Mesendoderm (in vitro differentiated cells): ENCODE measurements at regions not wholly inside any gene's neighbourhood (a gene's known extent, or its start where the extent isn't known, plus 50 kb on each side); places are given as distances from the start of the nearest gene placed in this dataset.

Source experiments
- DNase-seq: peaks from one replicate; pipeline ENCODE4 v3.0.0; 2013
- H2AK5ac ChIP-seq: 2 replicates; pipeline ENCODE4 v1.6.1; 2013; ENCODE audit warnings: low read length, inconsistent platforms
- H2BK120ac ChIP-seq: 2 replicates; pipeline ENCODE4 v1.6.1; 2013; ENCODE audit warnings: low read depth, mild to moderate bottlenecking, low read length, moderate library complexity, mixed read lengths
- H2BK15ac ChIP-seq: replicated peaks from 2 replicates; pipeline ENCODE4 v1.6.1; 2013; ENCODE audit warnings: low read depth, mild to moderate bottlenecking, moderate library complexity
- H2BK5ac ChIP-seq: 2 replicates; pipeline ENCODE4 v1.6.1; 2013; ENCODE audit warnings: low read length, inconsistent platforms
- H3K18ac ChIP-seq: 2 replicates; pipeline ENCODE4 v1.6.1; 2013; ENCODE audit warnings: mild to moderate bottlenecking, low read length, mixed read lengths
- H3K23ac ChIP-seq: one replicate; pipeline ENCODE4 v1.6.1; 2013; ENCODE audit warnings: low read length
- H3K27ac ChIP-seq: 2 replicates; pipeline ENCODE4 v1.5.1; 2013; ENCODE audit warnings: low read depth, mild to moderate bottlenecking, inconsistent platforms, low read length, moderate library complexity
- H3K27me3 ChIP-seq: 2 replicates; pipeline ENCODE4 v1.6.1; 2013; ENCODE audit warnings: low read length, control low read depth, mild to moderate bottlenecking, inconsistent platforms; ENCODE audit not compliant: insufficient read depth, poor library complexity
- H3K36me3 ChIP-seq: 2 replicates; pipeline ENCODE4 v1.6.1; 2013; ENCODE audit warnings: low read length, inconsistent platforms; ENCODE audit not compliant: control insufficient read depth, insufficient read depth
- H3K4ac ChIP-seq: one replicate; pipeline ENCODE4 v1.6.1; 2013; ENCODE audit warnings: low read depth, mild to moderate bottlenecking, low read length, moderate library complexity
- H3K4me1 ChIP-seq: 2 replicates; pipeline ENCODE4 v1.6.1; 2013; ENCODE audit warnings: low read depth, low read length, inconsistent platforms; ENCODE audit not compliant: control insufficient read depth
- H3K4me2 ChIP-seq: 2 replicates; pipeline ENCODE4 v1.6.1; 2013; ENCODE audit warnings: low read length
- H3K4me3 ChIP-seq: 2 replicates; pipeline ENCODE4 v1.5.1; 2013; ENCODE audit warnings: mild to moderate bottlenecking, low read length
- H3K56ac ChIP-seq: one replicate; pipeline ENCODE4 v1.6.1; 2013; ENCODE audit warnings: low read length
- H3K79me1 ChIP-seq: 2 replicates; pipeline ENCODE4 v1.6.1; 2013; ENCODE audit warnings: low read length, inconsistent platforms
- H3K79me2 ChIP-seq: 2 replicates; pipeline ENCODE4 v1.6.1; 2013; ENCODE audit warnings: mild to moderate bottlenecking, low read length; ENCODE audit not compliant: control insufficient read depth, insufficient read depth
- H3K9ac ChIP-seq: 2 replicates; pipeline ENCODE4 v1.6.1; 2013; ENCODE audit warnings: low read length, inconsistent platforms
- H4K5ac ChIP-seq: one replicate; pipeline ENCODE4 v1.6.1; 2013; ENCODE audit warnings: low read length
- H4K8ac ChIP-seq: one replicate; pipeline ENCODE4 v1.6.1; 2013; ENCODE audit warnings: low read depth, mild to moderate bottlenecking, control low read depth, low read length, moderate library complexity
- WGBS: extraction: QIAGEN DNeasy Blood & Tissue Kit; methylation state at CpG from one replicate; pipeline ENCODE4 v1.1.7; 2013; ENCODE audit warnings: low lambda C conversion rate, missing lambda C conversion rate; ENCODE audit not compliant: insufficient coverage; ENCODE audit errors: extremely low coverage; 5-methylcytosine and 5-hydroxymethylcytosine counted together

DNA sequence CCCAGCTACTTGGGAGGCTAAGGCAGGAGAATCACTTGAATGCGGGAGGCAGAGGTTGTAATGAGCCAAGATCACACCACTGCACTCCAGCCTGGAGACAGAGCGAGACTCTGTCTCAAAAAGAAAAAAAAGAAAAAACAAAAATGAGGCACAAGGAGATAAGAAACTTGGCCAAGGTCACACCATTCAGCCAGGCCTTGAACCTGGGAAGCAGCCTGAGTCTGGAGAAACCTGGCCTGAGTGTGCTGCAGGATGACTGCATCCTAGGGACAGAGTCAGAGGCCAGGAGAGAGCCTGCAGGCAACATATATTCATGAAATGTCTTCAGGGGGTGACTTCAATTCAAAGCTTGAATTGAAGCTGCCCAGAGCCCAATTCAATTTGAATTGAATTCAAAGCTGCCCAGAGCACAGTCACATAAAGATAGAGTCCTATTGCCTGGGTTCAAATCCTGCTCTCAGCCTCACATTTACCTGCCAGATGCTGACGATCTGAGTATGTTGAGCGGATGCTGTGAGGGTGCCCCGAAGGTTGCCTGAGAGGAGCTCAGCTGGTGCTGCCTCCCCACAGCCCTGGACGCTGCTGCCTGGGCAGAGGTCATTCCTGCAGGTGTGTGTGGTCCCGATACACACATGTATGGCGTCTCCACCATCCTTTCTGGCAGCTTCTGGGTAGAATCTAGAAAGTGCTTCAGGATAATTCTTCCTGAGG lies 307.7 kb downstream of the AJAP1 start:
- Histone ChIP-seq H2BK5ac (no peak overlapping the region), H3K27me3 (no peaks in the 10 kb centered on the region), H3K4ac (no peak overlapping the region), H3K79me1 (no peaks in the 10 kb centered on the region), H3K23ac (no peak overlapping the region), H3K4me1 (no peaks in the 10 kb centered on the region), H2BK15ac (no peak overlapping the region), H2BK120ac (no peak overlapping the region), H3K9ac (no peak overlapping the region), H3K4me2 (no peak overlapping the region), H2AK5ac (no peak overlapping the region), H4K5ac (no peak overlapping the region), H3K56ac (no peak overlapping the region), H3K27ac (no peak overlapping the region), H3K36me3 (no peaks in the 10 kb centered on the region), H3K79me2 (no peaks in the 10 kb centered on the region), H4K8ac (no peak overlapping the region), H3K4me3 (no peak overlapping the region), H3K18ac (no peak overlapping the region)
- WGBS: no CpG with 5 or more reads among the region's 8 CpGs
- DNase-seq: no peak

DNA sequence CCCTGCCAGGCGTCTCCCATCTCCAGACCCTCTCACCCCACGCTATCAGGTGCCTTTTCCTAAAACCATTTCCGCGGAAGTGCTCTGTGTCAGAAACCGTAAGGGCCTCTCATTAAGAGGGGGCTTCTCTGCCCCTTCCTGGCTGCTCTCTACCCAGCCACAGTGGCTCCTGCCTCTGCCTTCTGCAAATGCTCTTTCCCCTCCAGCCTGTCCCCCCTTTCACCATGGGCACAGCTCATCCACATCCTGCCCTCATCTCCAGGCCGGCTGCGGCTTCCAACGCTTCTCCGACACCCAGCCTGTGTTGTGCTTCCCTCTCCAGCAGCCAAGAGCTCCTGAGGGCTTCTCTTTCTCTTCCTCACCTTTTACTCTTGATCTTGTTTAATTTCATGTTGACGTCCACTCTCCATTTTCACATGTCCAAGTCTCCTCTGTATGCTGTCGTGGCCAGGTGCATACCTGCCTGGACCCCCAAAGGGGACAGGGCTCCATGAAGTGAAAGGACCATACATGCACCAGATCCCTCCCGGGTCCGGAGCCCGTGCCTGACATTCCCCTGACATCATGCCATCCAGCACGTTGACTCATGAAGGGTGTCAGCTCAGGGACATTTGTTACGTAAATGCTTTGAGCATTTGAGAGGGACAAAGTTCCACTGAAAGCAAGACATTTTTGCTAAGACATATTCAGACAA lies 306.5 kb downstream of the AJAP1 start:
- whole genome bisulfite sequencing: no CpG with 5 or more reads among the region's 16 CpGs

DNA sequence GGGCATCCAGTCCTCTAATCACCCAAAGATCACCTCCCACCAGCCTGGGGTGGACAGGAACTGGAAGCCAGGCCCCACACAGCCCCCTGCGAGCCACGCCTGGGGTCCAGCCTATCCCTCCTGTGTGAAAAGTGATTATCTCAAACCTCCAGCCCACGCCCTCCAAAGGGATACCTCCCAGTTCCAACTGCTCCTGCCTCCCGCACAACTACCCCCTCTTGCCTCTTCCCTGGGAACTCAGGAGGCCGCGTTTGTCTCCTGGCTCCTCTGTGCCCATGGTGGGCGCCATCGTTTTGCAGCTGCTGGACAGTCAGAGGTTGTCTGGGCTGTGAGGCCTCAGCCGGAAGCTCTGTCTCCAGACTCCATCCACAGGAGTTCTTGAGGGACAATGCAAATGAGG lies 305.9 kb downstream of the AJAP1 start:
- Histone ChIP-seq H2BK15ac (no peak overlapping the region), H3K4me2 (no peak overlapping the region), H3K79me1 (no peaks in the 10 kb centered on the region), H2BK5ac (no peak overlapping the region), H3K23ac (no peak overlapping the region), H3K27me3 (no peaks in the 10 kb centered on the region), H3K18ac (no peak overlapping the region), H3K56ac (no peak overlapping the region), H4K5ac (no peak overlapping the region), H3K4me3 (no peak overlapping the region), H2AK5ac (no peak overlapping the region), H4K8ac (no peak overlapping the region), H3K4ac (no peak overlapping the region), H3K27ac (no peak overlapping the region), H3K36me3 (no peaks in the 10 kb centered on the region), H3K9ac (no peak overlapping the region), H3K79me2 (no peaks in the 10 kb centered on the region), H3K4me1 (no peaks in the 10 kb centered on the region), H2BK120ac (no peak overlapping the region)
- no peak for DNase-seq
- no CpG with 5 or more reads among the region's 9 CpGs for WGBS

More for the DNA sequence above, 306.5 kb downstream of the AJAP1 start:
- Histone ChIP-seq H4K5ac (no peak overlapping the region), H3K18ac (no peak overlapping the region), H3K36me3 (no peaks in the 10 kb centered on the region), H2AK5ac (no peak overlapping the region), H3K4me3 (no peak overlapping the region), H3K27me3 (no peaks in the 10 kb centered on the region), H3K4me1 (no peaks in the 10 kb centered on the region), H2BK120ac (no peak overlapping the region), H3K4me2 (no peak overlapping the region), H3K23ac (no peak overlapping the region), H3K56ac (no peak overlapping the region), H3K79me1 (no peaks in the 10 kb centered on the region), H2BK15ac (no peak overlapping the region), H3K27ac (no peak overlapping the region), H4K8ac (no peak overlapping the region), H3K4ac (no peak overlapping the region), H3K9ac (no peak overlapping the region), H3K79me2 (no peaks in the 10 kb centered on the region), H2BK5ac (no peak overlapping the region)
- DNase-seq: peak; percentile 34

DNA sequence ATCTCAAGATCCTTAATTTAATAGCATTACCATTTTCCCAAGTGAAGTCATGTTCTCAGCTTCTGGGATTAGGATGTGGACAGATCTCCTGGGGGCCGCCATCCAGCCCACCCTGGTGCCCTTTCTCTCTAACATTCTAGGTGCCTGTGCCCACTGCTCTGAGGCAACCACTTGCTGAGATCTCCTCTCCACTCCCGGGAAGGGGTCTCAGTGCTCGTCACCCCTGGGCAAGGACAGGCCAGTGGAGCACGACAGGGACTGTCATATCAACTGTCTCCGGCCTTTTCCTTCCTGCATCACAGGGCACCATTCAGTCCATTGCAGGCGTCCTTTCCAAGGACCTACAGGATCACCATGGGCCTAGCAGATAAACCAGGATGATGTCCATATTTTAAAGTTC lies 304.8 kb downstream of the AJAP1 start:
- Histone ChIP-seq H3K36me3 (no peaks in the 10 kb centered on the region), H2BK5ac (no peak overlapping the region), H3K9ac (no peak overlapping the region), H4K8ac (no peak overlapping the region), H3K4me3 (no peak overlapping the region), H3K4me2 (no peak overlapping the region), H3K27me3 (no peaks in the 10 kb centered on the region), H3K56ac (no peak overlapping the region), H3K18ac (no peak overlapping the region), H3K4me1 (no peaks in the 10 kb centered on the region), H3K79me2 (no peaks in the 10 kb centered on the region), H3K27ac (no peak overlapping the region), H3K79me1 (no peaks in the 10 kb centered on the region), H2AK5ac (no peak overlapping the region), H3K4ac (no peak overlapping the region), H4K5ac (no peak overlapping the region), H2BK120ac (no peak overlapping the region), H3K23ac (no peak overlapping the region), H2BK15ac (no peak overlapping the region)
- no CpG with 5 or more reads among the region's 6 CpGs for WGBS
- no peak for DNase-seq

DNA sequence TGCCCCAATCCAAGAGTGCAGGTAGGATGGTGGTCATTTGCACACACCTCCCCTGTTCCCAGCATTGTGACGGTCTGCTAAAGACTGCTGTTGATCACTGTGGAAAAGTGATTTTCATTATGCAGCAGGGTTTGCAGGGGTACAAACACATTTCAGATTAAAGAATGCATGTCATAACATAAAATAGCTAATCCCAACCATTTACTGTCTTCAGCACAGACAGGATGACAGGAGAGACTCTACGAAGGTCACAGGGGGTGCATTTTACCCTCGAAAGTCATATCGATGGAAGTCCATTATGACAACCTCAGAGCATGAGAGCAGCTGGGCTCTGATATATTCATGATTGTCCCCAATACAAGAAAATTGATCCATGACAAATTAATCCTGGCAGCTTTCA lies 302.6 kb downstream of the AJAP1 start:
- H3K4me3 ChIP-seq: no peak overlapping the region
- H3K4me1 ChIP-seq: no peaks in the 10 kb centered on the region
- no peak overlapping the region for H3K4ac ChIP-seq
- no peak overlapping the region for H2BK120ac ChIP-seq
- H3K56ac ChIP-seq: no peak overlapping the region
- no peaks in the 10 kb centered on the region for H3K36me3 ChIP-seq
- H3K27ac ChIP-seq: no peak overlapping the region
- no CpG with 5 or more reads among the region's 4 CpGs for WGBS
- no peak for DNase-seq
- H3K18ac ChIP-seq: no peak overlapping the region
- H2BK15ac ChIP-seq: no peak overlapping the region
- no peaks in the 10 kb centered on the region for H3K79me2 ChIP-seq
- no peak overlapping the region for H3K9ac ChIP-seq
- H4K5ac ChIP-seq: no peak overlapping the region
- no peaks in the 10 kb centered on the region for H3K79me1 ChIP-seq
- H3K23ac ChIP-seq: no peak overlapping the region
- no peak overlapping the region for H4K8ac ChIP-seq
- no peak overlapping the region for H2AK5ac ChIP-seq
- no peak overlapping the region for H3K4me2 ChIP-seq
- H3K27me3 ChIP-seq: no peaks in the 10 kb centered on the region
- H2BK5ac ChIP-seq: no peak overlapping the region

DNA sequence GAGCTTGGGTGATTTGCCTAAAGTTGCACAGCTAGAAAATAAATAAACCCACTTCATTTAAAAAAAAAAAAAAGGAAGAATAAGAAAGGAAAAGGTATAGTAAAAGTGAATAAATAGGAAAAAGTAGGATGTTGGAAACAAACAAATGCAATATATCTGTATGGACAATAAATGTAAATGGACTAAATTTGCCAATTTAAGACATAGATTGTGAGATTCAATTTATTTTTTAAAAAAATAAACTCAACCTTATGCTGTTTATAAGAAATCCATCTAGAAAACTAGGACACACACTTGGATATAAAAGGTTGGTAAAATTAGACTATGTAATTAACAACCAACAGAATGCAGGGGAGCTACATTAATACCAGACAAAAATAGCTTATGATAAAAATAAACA lies 300.0 kb downstream of the AJAP1 start:
- Histone ChIP-seq H3K18ac (no peak overlapping the region), H3K23ac (no peak overlapping the region), H3K27me3 (no peaks in the 10 kb centered on the region), H3K4me1 (no peaks in the 10 kb centered on the region), H3K9ac (no peak overlapping the region), H3K56ac (no peak overlapping the region), H2BK5ac (no peak overlapping the region), H3K4ac (no peak overlapping the region), H2BK120ac (no peak overlapping the region), H2BK15ac (no peak overlapping the region), H4K5ac (no peak overlapping the region), H3K27ac (no peak overlapping the region), H3K4me3 (no peak overlapping the region), H3K36me3 (no peaks in the 10 kb centered on the region), H3K4me2 (no peak overlapping the region), H3K79me1 (no peaks in the 10 kb centered on the region), H2AK5ac (no peak overlapping the region), H3K79me2 (no peaks in the 10 kb centered on the region), H4K8ac (no peak overlapping the region)
- no peak for DNase-seq
